ENCODE measurements at regions not wholly inside any gene's neighbourhood (a gene's known extent, or its start where the extent isn't known, plus 50 kb on each side); places are given as distances from the start of the nearest gene placed in this dataset.

DNA sequence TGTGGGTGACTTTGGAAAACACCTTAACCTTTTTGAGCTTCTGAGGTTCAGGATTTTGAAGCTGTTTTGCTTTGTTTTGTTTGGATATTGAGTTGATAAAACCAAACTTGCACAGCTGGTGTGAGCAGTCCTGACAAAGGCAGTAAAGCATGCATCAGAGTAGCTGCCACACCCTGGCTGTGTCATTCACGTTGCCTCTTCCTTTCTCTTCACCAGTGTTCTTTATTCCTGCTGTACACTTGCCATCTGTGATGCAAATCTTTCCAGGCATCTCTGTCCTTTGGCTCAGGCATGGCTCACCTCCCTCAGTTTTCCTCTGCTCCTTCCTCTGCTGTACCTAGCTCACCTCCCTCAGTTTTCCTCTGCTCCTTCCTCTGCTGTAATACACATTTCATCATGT, 1850.2 kb upstream of the AGA start:
- H3K27ac ChIP-seq, result no peak overlapping the region
- H3K36me3 ChIP-seq (ENCODE audit: low read depth, missing control alignments), result no peaks in the 10 kb centered on the region
- H3K9me3 ChIP-seq, result no peaks in the 10 kb centered on the region
- H3K4me3 ChIP-seq, result no peak overlapping the region
- DNase-seq, result no peak
- H3K27me3 ChIP-seq, result no peaks in the 10 kb centered on the region
- intact Hi-C loops (cut with DNase I; ENCODE audit: low total_unique reads), result no loop called here
- TF ChIP-seq, protein P1, sequence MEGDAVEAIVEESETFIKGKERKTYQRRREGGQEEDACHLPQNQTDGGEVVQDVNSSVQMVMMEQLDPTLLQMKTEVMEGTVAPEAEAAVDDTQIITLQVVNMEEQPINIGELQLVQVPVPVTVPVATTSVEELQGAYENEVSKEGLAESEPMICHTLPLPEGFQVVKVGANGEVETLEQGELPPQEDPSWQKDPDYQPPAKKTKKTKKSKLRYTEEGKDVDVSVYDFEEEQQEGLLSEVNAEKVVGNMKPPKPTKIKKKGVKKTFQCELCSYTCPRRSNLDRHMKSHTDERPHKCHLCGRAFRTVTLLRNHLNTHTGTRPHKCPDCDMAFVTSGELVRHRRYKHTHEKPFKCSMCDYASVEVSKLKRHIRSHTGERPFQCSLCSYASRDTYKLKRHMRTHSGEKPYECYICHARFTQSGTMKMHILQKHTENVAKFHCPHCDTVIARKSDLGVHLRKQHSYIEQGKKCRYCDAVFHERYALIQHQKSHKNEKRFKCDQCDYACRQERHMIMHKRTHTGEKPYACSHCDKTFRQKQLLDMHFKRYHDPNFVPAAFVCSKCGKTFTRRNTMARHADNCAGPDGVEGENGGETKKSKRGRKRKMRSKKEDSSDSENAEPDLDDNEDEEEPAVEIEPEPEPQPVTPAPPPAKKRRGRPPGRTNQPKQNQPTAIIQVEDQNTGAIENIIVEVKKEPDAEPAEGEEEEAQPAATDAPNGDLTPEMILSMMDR (IDR thresholded peaks at IDR 0.05), result no peak
- no peak for TF ChIP-seq POLR2A (IDR thresholded peaks at IDR 0.05)
- no peaks in the 10 kb centered on the region for H3K4me1 ChIP-seq
- 59 to 86% methylated on average over 1 of the region's 1 CpG for WGBS, 2 donors

DNA sequence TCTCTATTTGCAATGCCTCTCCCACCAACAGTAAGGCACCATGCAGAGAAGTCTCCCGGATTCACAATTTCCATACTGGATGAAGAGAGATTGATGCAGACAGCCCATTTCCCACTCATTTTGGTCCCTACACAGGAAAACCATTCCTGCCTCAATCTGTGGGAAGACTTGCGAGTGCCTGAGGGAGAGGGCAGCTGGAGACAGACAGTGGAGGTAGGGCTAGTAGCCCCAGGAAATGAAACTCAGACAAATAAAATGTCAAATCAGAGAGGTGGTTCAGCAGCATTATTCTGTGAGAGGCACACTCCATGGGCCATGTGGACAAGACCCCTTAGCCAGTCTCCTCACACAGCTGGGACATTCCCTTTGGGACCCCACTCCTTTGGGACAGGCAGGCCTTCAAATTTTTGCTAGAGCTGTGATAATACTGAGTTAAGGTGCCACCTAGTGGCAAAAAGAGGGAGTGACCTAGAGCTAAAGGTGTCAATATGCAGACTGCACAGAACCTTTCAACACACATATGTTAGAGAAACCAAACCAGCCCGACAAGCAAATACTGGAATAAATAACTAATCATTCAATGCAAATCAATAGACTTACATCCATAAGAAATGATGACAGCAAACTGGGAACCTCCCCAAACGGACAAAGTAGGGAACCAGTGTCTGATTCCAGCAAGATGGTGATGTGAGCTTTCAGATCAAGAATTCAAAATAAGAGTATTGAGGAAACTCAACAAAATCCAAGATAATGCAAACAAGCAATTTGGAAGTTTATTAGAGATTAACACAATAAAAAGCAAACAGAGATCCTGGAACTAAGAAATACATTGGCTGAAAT, 1865.3 kb upstream of the AGA start:
- Histone ChIP-seq H3K27me3 (no peaks in the 10 kb centered on the region), H3K36me3 (ENCODE audit: low read depth, missing control alignments) (no peaks in the 10 kb centered on the region), H3K4me3 (no peak overlapping the region), H3K4me1 (no peaks in the 10 kb centered on the region), H3K9me3 (no peaks in the 10 kb centered on the region), H3K27ac (no peak overlapping the region)
- intact Hi-C loops (cut with DNase I; ENCODE audit: low total_unique reads), result no loop called here
- WGBS, 2 donors, result 72 to 75% methylated on average over 4 of the region's 4 CpGs
- TF ChIP-seq POLR2A (IDR thresholded peaks at IDR 0.05), result no peak
- TF ChIP-seq, protein P1 (IDR thresholded peaks at IDR 0.05), result peak; percentile 23 to 70 (median 40)
- DNase-seq, result peak; percentile 74

GRCh38 chr4:179313823-179314222, 1871.6 kb upstream of the AGA start:
- TF ChIP-seq, protein P1 (IDR thresholded peaks at IDR 0.05), result no peak
- TF ChIP-seq POLR2A (IDR thresholded peaks at IDR 0.05), result no peak
- Histone ChIP-seq H3K4me1 (no peaks in the 10 kb centered on the region), H3K27ac (no peak overlapping the region), H3K36me3 (ENCODE audit: low read depth, missing control alignments) (no peaks in the 10 kb centered on the region), H3K9me3 (no peaks in the 10 kb centered on the region), H3K27me3 (no peaks in the 10 kb centered on the region), H3K4me3 (no peak overlapping the region)
- DNase-seq, result no peak
- intact Hi-C loops (cut with DNase I; ENCODE audit: low total_unique reads), result no loop called here
- WGBS, 2 donors, result 86 to 91% methylated on average over 1 of the region's 1 CpG

- 86 to 91% methylated on average over 2 of the region's 2 CpGs for WGBS, 2 donors
- H3K27me3 ChIP-seq, result no peaks in the 10 kb centered on the region
- no peak overlapping the region for H3K27ac ChIP-seq
- H3K4me1 ChIP-seq, result no peaks in the 10 kb centered on the region
- intact Hi-C loops (cut with DNase I; ENCODE audit: low total_unique reads), result no loop called here
- TF ChIP-seq, protein P1 (IDR thresholded peaks at IDR 0.05), result no peak
- TF ChIP-seq POLR2A (IDR thresholded peaks at IDR 0.05), result no peak
- no peaks in the 10 kb centered on the region for H3K9me3 ChIP-seq
- no peak for DNase-seq
- no peak overlapping the region for H3K4me3 ChIP-seq
- no peaks in the 10 kb centered on the region for H3K36me3 ChIP-seq (ENCODE audit: low read depth, missing control alignments)
These were observed 1882.9 kb upstream of the AGA start for GRCh38 chr4:179325181-179325580.

DNA sequence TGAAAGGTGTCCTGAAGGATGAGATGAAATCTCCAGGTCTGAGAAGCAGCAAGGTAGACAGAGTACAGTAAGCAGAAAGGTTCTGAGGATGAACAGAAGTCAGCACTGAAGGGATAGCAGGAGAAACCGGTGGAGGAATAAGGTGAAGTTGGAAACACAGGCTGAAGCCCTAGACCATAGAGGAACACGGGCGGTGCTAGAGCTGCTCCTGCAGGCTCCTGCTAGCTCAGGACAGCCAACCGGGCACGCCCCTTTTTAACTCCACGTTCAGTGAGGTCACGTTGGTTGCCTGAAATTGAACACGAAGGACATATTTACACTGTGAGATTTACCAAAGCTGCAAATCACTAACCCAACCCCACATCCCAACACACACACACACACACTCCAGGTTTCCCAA, 1886.4 kb upstream of the AGA start:
- Histone ChIP-seq H3K27me3 (no peaks in the 10 kb centered on the region), H3K36me3 (ENCODE audit: low read depth, missing control alignments) (no peaks in the 10 kb centered on the region), H3K9me3 (no peaks in the 10 kb centered on the region), H3K4me3 (no peak overlapping the region), H3K4me1 (no peaks in the 10 kb centered on the region), H3K27ac (no peak overlapping the region)
- 50 to 61% methylated on average over 8 of the region's 8 CpGs for WGBS, 2 donors
- intact Hi-C loops (cut with DNase I; ENCODE audit: low total_unique reads), result no loop called here
- DNase-seq, result no peak
- TF ChIP-seq, protein P1 (IDR thresholded peaks at IDR 0.05), result no peak
- no peak for TF ChIP-seq POLR2A (IDR thresholded peaks at IDR 0.05)
